ENCODE measurements at regions not wholly inside any gene's neighbourhood (a gene's known extent, or its start where the extent isn't known, plus 50 kb on each side); places are given as distances from the start of the nearest gene placed in this dataset.
A peak's percentile ranks its signal among the peaks of the same experiment; 100 is the strongest.

- Histone ChIP-seq H3K27ac (no peak overlapping the region), H3F3A (ENCODE audit: insufficient read depth) (no peaks in the 10 kb centered on the region), H3K79me2 (ENCODE audit: insufficient read depth) (no peaks in the 10 kb centered on the region), H2AFZ (no peak overlapping the region), H3K27me3 (replicated peaks; ENCODE audit: insufficient read depth) (no peaks in the 10 kb centered on the region), H3K9ac (no peak overlapping the region), H4K20me1 (ENCODE audit: insufficient read depth) (no peaks in the 10 kb centered on the region), H3K4me1 (ENCODE audit: insufficient read depth) (no peaks in the 10 kb centered on the region), H3K9me3 (ENCODE audit: low read depth) (no peaks in the 10 kb centered on the region), H3K4me3 (no peak overlapping the region), H3K4me2 (ENCODE audit: unreplicated experiment) (no peak overlapping the region), H3K9me2 (ENCODE audit: insufficient read depth) (no peaks in the 10 kb centered on the region), H3K36me3 (ENCODE audit: low read depth) (no peaks in the 10 kb centered on the region)
- TF ChIP-seq EZH2 (IDR thresholded peaks at IDR 0.05; ENCODE audit: insufficient read depth, poor library complexity, severe bottlenecking) = no peak
- TF ChIP-seq EZH2phosphoT487 (IDR thresholded peaks at IDR 0.05; ENCODE audit: insufficient read depth, low read depth) = no peak
- DNase-seq = peak; percentile 13
- 30 to 35% methylated on average over 2 of the region's 2 CpGs for WGBS, 2 experiments (ENCODE audit: low coverage in 1 of 2, low lambda C conversion rate in 2 of 2, missing lambda C conversion rate in 2 of 2)
- in situ Hi-C loops (cut with MboI) = no loop called here
Measured at GRCh38 chr7:48718731-48719378, 205.5 kb upstream of the CDC14C start.

DNA sequence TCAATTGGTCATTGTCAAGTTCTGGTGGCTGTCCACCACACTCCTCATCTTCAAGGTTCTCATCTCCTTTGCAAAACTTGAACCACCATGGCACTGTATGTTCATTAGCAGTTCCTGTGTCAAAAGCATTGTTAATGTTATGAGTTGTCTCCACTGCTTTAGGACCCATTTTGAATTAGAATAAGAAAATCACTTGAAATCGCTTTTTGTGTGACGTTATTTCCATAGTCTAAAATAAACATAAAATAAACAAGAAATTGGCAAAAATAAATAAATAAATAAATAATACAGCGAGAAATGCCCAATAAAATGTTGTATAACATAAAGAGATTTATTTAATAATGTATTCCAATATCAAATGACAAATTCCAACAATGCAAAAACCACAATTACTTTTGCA, 195.5 kb upstream of the CDC14C start:
- H2AFZ ChIP-seq = no peak overlapping the region
- no peak overlapping the region for H3K4me2 ChIP-seq (ENCODE audit: unreplicated experiment)
- H4K20me1 ChIP-seq (ENCODE audit: insufficient read depth) = no peaks in the 10 kb centered on the region
- in situ Hi-C loops (cut with MboI) = no loop called here
- H3K9me3 ChIP-seq (ENCODE audit: low read depth) = no peaks in the 10 kb centered on the region
- no peaks in the 10 kb centered on the region for H3K9me2 ChIP-seq (ENCODE audit: insufficient read depth)
- no peak for DNase-seq
- H3K79me2 ChIP-seq (ENCODE audit: insufficient read depth) = no peaks in the 10 kb centered on the region
- H3K4me1 ChIP-seq (ENCODE audit: insufficient read depth) = no peaks in the 10 kb centered on the region
- WGBS, 2 experiments (ENCODE audit: low coverage in 1 of 2, low lambda C conversion rate in 2 of 2, missing lambda C conversion rate in 2 of 2) = 27 to 37% methylated on average over 3 of the region's 3 CpGs
- TF ChIP-seq EZH2phosphoT487 (IDR thresholded peaks at IDR 0.05; ENCODE audit: insufficient read depth, low read depth) (no peak), EZH2 (IDR thresholded peaks at IDR 0.05; ENCODE audit: insufficient read depth, poor library complexity, severe bottlenecking) (no peak)
- H3K27me3 ChIP-seq (replicated peaks; ENCODE audit: insufficient read depth) = no peaks in the 10 kb centered on the region
- no peaks in the 10 kb centered on the region for H3K36me3 ChIP-seq (ENCODE audit: low read depth)
- H3K27ac ChIP-seq = no peak overlapping the region
- H3K9ac ChIP-seq = no peak overlapping the region
- no peaks in the 10 kb centered on the region for H3F3A ChIP-seq (ENCODE audit: insufficient read depth)
- no peak overlapping the region for H3K4me3 ChIP-seq

GRCh38 chr7:48734695-48735406, 189.5 kb upstream of the CDC14C start:
- in situ Hi-C loops (cut with MboI) = no loop called here

DNA sequence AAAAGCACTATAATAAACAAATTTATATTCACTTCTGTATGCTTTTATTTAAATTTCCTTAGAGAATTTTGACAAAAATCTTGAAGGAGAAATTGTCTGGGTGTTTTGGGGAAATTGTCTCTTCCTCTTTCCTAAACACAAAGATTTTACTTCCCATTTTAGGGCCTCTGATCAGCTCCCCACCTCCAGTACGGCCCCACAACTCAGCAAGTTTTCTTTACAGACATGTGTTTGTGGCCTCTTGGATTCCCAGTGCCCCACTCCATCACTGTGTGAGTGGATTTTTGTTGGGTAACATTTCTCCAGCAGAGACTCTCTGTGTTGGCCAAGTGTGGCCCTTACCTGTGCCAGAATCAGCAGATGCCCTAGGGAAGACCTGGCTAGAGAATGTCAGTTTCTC, 182.8 kb upstream of the CDC14C start:
- Histone ChIP-seq H3K4me2 (ENCODE audit: unreplicated experiment) (no peak overlapping the region), H3K27ac (no peak overlapping the region), H4K20me1 (ENCODE audit: insufficient read depth) (no peaks in the 10 kb centered on the region), H3K4me3 (no peak overlapping the region), H3F3A (ENCODE audit: insufficient read depth) (no peaks in the 10 kb centered on the region), H2AFZ (no peak overlapping the region), H3K9me3 (ENCODE audit: low read depth) (no peaks in the 10 kb centered on the region), H3K27me3 (replicated peaks; ENCODE audit: insufficient read depth) (no peaks in the 10 kb centered on the region), H3K79me2 (ENCODE audit: insufficient read depth) (no peaks in the 10 kb centered on the region), H3K9ac (no peak overlapping the region), H3K4me1 (ENCODE audit: insufficient read depth) (no peaks in the 10 kb centered on the region), H3K9me2 (ENCODE audit: insufficient read depth) (no peaks in the 10 kb centered on the region), H3K36me3 (ENCODE audit: low read depth) (no peaks in the 10 kb centered on the region)
- 0 to 9% methylated on average over 1 of the region's 1 CpG for WGBS, 2 experiments (ENCODE audit: low coverage in 1 of 2, low lambda C conversion rate in 2 of 2, missing lambda C conversion rate in 2 of 2)
- DNase-seq = no peak
- in situ Hi-C loops (cut with MboI) = no loop called here
- TF ChIP-seq EZH2phosphoT487 (IDR thresholded peaks at IDR 0.05; ENCODE audit: insufficient read depth, low read depth) (no peak), EZH2 (IDR thresholded peaks at IDR 0.05; ENCODE audit: insufficient read depth, poor library complexity, severe bottlenecking) (no peak)

More at GRCh38 chr7:48734695-48735406, 189.5 kb upstream of the CDC14C start:
- no peak overlapping the region for H3K4me2 ChIP-seq (ENCODE audit: unreplicated experiment)
- H3K9me2 ChIP-seq (ENCODE audit: insufficient read depth) = no peaks in the 10 kb centered on the region
- H3K9me3 ChIP-seq (ENCODE audit: low read depth) = no peaks in the 10 kb centered on the region
- no peaks in the 10 kb centered on the region for H3K4me1 ChIP-seq (ENCODE audit: insufficient read depth)
- WGBS, 2 experiments (ENCODE audit: low coverage in 1 of 2, low lambda C conversion rate in 2 of 2, missing lambda C conversion rate in 2 of 2) = 1 to 5% methylated on average over 4 of the region's 4 CpGs
- no peaks in the 10 kb centered on the region for H3K27me3 ChIP-seq (replicated peaks; ENCODE audit: insufficient read depth)
- no peak overlapping the region for H3K4me3 ChIP-seq
- H3F3A ChIP-seq (ENCODE audit: insufficient read depth) = no peaks in the 10 kb centered on the region
- no peak overlapping the region for H3K27ac ChIP-seq
- no peak for DNase-seq
- no peak overlapping the region for H2AFZ ChIP-seq
- no peaks in the 10 kb centered on the region for H4K20me1 ChIP-seq (ENCODE audit: insufficient read depth)
- TF ChIP-seq EZH2phosphoT487 (IDR thresholded peaks at IDR 0.05; ENCODE audit: insufficient read depth, low read depth) (no peak), EZH2 (IDR thresholded peaks at IDR 0.05; ENCODE audit: insufficient read depth, poor library complexity, severe bottlenecking) (no peak)
- H3K9ac ChIP-seq = no peak overlapping the region
- H3K79me2 ChIP-seq (ENCODE audit: insufficient read depth) = no peaks in the 10 kb centered on the region
- no peaks in the 10 kb centered on the region for H3K36me3 ChIP-seq (ENCODE audit: low read depth)

All from GM23248 (cell line).